Hematopoietic multipotent progenitor cell (in vitro differentiated cells): ENCODE measurements at regions not wholly inside any gene's neighbourhood (a gene's known extent, or its start where the extent isn't known, plus 50 kb on each side); places are given as distances from the start of the nearest gene placed in this dataset.
A peak's percentile ranks its signal among the peaks of the same experiment; 100 is the strongest.
"Not testable (repeated sequence)": the region's sequence is repeated elsewhere in the genome, so short reads cannot be mapped to it uniquely, and the experiment has no call there.

Source experiments
- DNase-seq, 3 donors: peaks; one replicate each; pipeline ENCODE4 v3.0.0-alpha.2; 2011 to 2015; ENCODE audit warnings: low read depth in 2 of 3, low spot score in 2 of 3

DNA sequence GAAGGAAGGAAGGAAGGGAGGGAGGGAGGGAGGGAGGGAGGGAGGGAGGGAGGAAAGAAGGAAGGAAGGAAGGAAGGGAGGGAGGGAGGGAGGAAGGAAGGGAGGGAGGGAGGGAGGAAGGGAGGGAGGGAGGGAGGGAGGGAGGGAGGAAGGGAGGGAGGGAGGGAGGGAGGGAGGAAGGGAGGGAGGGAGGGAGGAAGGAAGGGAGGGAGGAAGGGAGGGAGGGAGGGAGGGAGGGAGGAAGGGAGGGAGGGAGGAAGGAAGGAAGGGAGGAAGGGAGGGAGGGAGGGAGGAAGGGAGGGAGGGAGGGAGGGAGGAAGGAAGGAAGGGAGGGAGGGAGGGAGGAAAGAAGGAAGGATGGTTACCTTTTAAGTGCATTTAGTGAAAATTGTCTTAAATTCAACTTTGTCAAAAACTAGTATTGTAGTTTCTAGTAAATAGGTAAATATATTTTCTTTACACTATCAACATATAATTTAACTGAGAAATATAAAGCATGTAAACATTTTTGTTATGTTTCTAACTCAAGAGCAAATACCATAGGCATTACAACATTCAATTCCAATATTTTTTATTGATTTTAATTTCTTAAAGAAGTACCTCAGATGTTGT is 776.4 kb upstream of the ADGRL3 start:
- not testable (repeated sequence) for DNase-seq

DNA sequence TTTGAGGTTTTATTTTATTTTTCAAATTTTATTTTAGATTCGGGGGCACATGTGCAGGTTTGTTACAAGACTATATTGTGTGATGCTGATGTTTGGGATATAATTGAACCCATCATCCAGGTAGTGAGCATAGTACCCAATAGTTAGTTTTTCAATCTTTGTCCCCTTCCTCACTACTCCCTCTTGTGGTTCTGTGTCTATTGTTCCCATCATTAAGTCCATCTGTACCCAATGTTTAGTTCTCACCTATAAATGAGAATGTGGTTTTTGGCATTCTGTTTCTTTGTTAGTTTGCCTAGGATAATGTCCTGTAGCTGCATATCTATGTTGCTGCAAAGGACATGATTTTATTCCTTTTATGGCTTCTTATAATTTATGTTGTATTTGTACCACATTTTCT is 767.2 kb upstream of the ADGRL3 start:
- DNase-seq = no peak

DNA sequence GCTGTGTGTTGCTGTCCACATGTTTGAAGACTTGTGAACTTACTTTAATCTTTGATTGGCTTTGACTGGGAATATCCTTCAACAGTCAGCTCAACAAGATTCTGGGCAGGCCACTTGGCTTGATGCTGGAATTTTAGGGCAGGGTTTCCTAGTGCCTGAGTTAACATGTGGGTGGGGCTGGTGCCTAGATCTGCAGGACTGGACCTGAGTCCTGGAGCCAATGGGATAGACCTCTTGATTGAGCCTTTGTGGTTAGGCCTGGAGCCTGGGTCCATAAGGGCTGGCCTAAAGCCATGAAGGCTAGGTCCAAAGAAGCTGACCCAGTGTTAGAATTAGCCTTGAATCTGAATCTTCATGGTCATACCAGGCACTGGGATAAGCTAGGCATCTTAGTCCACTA is 757.1 kb upstream of the ADGRL3 start:
- no peak for DNase-seq

DNA sequence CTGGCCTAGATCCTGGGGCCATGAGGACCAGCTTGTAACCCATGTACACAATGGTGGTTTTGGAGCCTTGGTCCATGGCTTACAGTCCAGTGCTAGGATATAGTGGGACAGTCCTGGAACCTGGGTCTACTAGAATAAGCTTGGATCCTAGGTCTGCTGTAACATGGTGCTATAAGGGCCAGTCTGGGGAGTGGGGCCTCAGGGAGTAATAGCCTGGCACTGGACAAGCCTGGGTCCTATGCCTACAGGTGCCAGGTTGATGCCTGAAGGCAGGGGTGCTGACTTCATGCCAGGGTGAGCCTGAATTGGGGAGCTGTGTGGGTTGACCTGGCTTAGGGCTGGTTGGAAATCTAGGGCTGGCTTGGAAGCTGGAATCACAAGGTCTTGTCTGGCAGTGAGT is 756.3 kb upstream of the ADGRL3 start:
- DNase-seq = no peak

DNA sequence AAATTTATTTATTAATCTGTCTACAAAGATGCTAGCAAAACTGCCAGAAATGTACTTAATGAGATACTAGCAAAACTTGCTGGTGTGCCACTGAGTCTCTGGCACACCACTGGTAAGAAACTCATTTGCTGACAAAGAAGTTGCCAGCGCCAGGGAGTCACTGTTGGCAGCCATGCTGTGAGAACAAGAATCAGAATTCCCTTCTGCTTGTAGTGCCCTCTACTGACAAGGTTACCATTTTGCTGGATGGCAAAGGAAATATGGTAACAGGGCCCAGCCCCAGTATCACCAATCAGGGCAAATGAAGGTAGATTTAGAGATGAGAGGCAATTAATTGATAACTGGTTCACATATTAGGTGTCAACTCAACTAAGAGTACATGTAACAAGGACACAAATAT is 750.1 kb upstream of the ADGRL3 start:
- no peak for DNase-seq

DNA sequence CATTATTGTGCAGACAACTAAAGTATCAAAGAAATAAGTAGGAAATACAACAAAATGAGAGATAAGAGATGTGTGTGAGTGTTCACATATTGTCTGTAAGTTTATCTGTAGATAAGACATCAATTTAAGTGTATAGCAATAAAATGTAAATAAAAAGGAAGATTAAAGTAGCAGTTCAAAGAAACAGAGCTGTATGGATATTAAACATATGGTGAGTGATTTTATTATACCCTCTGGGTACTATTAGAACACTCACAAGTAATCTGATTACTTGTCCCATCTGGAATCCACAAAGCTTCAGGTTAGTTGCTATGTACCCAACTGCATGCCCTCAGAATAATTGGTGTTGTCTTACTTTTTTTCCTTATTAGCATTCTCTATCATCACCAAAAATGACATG is 747.9 kb upstream of the ADGRL3 start:
- no peak for DNase-seq

DNA sequence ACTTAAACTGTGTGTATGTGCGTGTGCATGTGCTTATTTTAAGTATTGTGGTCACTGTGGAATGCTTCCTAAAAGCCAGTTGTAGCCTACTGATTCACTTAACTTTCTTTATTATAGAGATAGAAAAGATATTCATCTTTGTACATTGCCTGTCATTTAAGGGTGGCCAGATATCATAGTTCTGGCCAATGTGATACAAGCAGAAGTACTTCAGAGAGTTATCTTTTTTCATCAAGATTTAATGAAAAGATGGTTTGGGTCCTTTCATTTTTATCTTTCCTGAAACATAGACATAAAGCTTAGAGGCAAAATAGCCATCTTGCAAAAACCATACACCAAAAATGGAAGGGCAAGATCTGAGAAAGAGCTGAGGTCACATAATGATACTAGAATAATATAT is 744.7 kb upstream of the ADGRL3 start:
- DNase-seq = no peak

DNA sequence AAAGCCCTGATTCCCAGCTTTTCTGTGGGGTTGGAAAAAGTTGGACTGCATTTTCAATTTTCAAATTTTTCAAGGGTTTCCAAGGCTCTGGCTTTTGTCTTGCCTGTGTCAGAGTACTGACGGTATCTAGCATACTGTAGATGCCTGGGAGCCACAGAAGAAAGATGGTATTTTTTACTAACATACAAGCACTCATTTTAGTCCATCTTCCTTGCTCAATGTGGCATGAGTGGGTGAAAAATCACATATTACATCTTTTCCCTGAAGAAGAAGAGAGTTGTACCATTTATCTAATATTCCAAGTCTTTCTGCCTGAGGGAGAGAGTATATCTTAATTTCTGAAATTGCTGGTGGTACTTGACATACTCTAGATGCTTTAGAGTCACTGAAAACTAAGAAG is 738.6 kb upstream of the ADGRL3 start:
- DNase-seq = no peak

DNA sequence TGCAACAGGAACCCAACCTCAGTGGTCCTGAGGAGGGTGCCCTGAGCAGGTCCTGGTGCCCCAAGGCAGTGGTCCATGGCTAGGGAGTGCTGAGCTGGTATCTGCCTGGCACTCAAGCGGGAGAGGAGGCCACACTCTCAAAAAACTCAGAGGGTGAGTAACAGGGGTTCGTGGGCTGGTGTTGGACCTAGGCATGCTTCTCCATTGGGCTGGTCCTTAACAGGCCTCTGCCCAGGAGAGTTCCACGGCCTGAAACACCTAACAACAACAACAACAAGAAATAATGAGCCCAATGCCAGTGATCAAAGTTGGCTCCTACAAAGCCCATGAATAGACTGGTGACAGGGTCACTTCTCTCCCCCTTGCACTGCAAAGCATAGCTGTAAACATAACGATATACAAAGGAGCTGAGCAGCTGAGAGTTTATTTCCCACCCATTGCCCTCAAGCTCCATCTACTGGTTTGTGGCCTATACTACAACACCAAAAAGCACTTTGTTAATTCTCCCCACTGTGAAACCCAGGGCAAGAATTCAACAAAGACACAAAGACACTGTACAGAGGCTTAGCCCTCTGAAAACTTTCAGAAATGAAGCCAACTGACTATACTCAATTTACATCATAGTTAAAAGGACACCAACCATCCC is 736.1 kb upstream of the ADGRL3 start:
- peak in 1 of 3 donors; percentile 18 for DNase-seq

DNA sequence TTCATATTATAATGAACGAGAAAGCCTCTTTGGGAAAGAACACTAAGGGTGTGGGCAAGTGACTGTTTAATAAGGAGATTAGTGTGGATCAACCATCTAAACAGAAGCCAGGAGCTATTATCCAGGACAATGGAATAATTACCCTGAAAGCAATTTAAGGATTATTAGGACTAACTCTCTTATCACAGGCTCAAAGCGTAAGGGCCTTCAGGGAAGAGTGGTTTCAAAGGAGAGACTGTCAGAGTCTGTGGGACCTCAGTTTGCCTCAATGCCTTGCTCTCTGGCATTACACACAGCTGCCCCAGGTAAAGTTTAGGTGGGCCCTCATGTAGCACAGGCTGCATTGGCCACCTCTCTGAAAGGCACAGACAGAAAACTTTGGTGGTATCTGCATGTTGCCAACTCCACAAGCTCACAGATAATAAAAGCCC is 717.2 kb upstream of the ADGRL3 start:
- no peak for DNase-seq

DNA sequence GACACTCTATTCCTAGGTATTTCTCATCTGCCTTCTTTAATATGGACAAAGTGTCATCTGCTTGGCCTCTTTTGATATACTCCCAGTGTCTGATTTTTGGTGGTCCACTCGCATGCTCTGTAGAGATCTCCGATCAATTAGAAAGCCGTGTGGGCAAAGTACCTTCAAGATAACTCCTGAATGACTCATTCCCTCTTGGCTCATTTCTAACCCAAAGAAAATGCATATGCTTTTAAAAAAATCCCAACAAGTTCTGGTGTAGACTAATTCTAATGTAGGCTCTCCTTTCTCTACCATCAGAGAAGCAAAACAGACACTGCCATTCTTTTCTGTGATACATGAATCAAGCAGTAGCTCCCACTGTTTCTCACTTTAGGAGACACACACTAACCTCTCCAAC is 714.9 kb upstream of the ADGRL3 start:
- no peak for DNase-seq

DNA sequence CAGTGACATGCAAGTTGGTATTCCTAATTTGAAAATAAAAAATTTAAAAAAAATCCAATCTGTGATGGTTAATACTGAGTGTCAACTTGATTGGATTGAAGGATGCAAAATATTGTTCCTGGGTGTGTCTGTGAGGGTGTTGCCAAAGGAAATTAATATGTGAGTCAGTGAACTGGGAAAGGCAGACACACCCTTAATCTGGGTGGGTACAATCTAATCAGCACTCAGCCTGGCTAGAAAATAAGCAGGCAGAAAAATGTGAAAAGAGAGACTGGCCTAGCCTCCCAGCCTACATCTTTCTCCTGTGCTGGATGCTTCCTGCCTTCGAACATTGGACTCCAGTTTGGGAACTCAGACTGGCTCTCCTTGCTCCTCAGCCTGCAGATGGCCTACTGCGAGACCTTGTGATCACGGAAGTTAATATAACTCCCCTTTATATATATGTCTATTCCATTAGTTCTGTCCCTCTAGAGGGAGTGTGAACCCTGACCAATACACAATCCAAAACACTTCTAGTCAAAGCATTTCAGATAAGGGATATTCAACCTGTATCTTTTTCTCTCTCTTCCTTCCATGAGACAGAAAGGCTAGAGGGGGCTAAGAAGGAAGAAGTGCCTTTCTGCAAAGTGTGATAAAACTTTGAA is 712.9 kb upstream of the ADGRL3 start:
- not testable (repeated sequence) for DNase-seq

DNA sequence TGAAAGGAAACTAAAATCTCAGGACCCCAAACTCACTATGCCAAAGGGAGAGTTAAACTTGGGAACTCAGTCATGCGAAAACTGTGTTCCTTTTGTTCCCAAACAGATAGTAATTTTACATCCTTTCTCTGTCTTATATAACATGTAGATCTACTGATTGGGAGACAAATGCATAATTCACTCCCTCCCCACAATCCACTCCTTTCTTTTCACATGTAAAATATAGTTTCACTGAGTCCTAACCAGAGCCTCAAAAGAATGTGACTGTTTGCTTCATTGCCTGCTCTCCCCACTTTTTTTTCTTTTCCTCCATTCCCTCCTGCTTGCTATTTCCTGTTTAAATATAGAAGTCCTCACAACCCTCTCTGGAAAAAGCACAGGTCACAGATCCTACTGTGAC is 699.3 kb upstream of the ADGRL3 start:
- no peak for DNase-seq

DNA sequence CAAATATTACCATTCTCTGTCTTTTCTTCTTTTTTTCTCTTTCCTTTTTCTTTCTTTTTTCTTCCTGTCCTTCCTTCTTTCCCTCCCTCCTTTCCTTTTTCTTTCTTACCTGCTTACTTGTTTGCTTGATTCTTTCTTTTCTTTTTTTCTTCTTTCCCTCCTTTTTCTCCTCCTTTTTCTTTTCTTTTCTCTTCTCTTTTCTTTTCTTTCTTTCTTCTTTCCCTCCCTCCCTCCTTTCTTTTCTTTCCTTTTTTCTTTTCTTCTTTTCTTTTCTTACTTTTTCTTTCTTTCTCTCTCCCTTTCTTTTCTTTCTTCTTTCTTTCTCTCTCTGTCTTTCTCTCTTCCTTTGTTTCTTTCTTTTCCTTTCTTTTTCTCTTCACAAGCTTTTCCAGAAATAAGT is 697.4 kb upstream of the ADGRL3 start:
- no peak for DNase-seq

DNA sequence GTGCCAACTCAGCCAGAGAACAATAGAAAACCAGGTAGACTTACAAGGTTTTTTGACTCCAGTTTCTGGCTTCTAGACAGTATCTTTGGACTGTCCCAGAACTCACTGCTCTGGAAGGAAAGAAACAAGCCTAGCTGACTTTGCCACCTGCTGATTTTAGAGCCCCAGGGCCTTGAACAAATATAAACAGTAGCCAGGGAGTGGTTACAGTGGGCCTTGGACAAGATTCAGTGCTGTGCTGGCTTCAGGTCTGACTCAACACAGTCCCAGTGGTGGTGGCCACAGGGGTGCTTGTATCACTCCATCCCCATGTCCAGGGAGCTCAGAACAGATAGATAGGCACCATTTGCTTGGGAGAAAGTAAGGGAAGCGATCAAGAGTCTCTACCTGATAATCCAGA is 694.1 kb upstream of the ADGRL3 start:
- no peak for DNase-seq

DNA sequence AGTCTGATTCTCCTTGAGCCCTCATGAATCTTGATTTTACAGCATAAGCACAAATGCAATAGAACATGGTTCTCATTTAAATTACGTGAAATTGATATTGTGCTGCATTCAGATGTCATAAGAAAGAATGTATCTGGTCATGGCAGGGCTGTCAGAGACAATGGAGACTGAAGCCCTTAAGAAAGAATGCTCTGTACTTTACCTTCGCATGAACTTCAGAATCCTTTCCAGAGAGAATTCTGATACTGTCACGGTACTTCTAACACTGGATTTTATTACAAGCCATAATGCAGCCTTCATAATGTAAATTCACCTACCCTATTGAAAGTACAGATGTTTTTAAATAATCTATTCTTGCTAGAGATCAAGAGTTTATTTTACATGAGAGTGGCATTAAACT is 677.9 kb upstream of the ADGRL3 start:
- no peak for DNase-seq

DNA sequence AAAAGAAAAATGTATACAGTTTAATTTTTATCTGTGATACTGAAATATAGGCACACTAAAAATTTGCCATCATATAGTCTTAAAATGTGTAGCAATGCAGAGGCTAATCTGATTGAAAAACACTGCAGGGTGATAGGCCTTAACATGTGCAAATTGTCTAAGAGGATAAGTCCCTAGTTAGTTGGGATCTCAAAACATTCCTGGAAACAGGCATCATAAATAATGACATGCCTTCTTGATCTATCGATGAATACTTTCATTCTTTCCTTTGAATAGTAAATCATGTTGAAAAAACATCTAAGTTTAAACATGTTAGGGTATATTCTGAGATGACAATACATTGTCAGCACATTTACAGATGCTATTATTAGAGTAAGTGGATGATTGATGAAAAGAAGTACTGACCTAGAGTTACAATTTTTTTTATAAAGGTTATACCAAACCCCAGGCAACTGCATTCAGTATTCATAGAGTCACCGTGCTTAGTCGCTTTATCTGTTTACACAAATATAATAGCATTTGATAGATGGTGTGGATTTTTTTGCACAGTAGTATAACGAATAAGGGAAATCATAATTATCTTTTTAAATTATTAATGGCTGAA is 668.2 kb upstream of the ADGRL3 start:
- no peak for DNase-seq

DNA sequence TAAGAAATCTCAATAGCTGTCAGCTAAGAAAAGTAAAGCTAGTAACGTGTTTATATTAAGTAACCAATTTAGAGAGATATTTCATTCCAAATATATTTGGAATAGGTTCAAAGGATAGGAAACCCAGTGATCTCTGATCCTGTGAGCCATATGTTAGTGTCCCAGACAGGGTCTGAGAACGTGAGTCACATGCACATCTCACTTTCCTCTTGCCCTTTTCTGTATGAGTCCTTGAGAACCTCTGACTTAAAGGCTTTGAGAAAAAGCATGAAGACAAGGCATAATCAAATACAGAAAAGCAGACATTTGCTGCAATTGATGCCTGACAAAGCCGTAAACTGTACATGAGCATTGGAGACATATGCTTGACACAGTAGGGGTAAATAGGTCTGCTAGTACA is 655.1 kb upstream of the ADGRL3 start:
- DNase-seq = no peak

DNA sequence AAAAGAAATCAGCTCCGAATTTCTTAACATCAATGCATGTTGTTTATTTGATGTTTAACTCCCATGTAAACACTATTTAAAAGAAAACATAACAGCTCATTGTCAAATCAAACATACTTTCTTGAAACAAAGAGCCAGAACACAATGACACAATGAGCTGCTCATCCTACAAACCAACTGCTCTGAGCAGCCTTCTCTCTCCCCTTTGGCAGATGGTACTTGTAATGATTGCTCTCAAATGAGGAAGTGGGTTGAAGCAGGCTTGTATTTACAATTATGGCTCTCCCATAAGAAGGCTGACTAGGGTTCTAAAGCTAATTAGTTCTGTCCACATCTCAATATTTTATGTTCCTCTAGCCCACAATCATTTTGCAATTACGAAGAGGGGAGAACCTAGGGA is 637.8 kb upstream of the ADGRL3 start:
- no peak for DNase-seq

DNA sequence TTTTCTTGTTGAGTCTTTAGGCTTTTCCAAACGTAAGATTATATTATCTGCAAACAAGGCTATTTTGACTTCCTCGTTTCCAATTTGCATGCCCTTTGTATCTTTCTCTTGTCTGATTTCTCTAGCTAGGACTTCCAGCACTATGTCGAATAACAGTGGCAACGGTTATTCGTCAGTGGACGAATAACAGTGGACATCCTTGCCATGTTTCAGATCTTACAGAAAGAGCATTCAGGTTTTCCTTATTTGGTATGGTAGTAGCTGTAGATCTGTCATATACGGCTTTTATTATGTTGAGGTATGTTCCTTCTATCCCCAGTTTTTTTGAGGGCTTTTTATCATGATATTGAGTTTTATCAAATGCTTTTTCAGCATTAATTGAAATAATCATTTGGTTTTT is 634.6 kb upstream of the ADGRL3 start:
- no peak for DNase-seq

DNA sequence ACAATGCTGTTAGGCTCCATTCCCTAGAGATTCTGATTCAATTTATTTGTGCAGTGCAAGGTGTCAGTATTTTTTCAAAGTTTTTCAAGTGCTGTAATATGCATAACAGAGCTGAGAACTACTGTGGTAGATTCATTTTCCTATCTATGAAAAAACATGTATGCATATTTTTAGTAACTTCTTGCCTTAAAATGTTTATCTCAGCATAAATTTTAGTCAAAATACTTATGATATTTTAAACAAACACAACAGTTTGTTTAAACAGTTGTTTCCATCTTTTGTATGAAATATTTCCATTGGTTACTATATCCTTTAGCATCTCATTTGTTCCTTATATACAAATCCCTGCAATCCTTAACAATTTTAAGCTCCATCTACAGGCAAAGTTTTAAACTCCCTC is 624.8 kb upstream of the ADGRL3 start:
- DNase-seq = no peak

DNA sequence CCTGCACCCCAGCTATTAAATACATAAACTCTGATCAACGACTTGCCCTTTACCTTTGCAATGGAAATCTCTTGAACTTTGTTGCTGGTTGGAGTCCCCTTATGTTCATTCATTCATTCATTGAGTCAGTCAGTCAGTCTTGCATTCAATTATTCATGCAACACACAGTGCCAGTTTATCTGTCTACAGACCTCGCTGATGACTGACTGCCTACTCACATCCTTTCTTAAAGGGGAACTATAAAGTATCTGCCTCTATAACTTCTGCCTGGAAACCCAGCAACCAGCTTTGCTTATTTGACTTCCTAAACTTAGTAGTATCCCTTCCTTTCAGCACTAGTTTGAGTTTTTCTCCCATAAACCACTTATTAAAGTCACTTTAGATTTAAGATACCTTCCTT is 620.8 kb upstream of the ADGRL3 start:
- DNase-seq = no peak
